ENCODE measurements at regions not wholly inside any gene's neighbourhood (a gene's known extent, or its start where the extent isn't known, plus 50 kb on each side); places are given as distances from the start of the nearest gene placed in this dataset.

- no peak for DNase-seq
Measured at GRCh38 chr16:52634104-52634503, 87.2 kb upstream of the TOX3 start.

GRCh38 chr16:52633230-52633629, 86.3 kb upstream of the TOX3 start:
- DNase-seq, result no peak

DNA sequence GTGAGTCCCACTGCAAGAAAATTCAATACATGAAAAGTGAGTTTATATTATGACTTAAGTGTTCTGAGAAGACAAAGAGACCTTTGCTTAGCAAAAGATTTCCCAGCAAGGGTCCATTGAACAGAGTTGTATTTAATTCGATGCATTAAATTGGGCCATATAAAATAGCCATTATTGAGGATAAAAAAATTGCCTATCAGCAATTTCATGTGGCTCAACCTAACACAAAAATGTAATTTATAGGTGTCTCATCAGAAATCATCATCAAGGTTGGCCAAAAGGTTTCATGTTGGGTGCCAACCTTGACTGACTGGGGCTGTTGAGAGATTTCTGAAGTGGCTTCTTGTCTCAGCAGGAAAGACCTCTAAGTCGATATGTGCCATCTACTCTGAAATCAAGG, 84.8 kb upstream of the TOX3 start:
- no peak for DNase-seq

- no peak for DNase-seq
Measured at GRCh38 chr16:52630711-52631110, 83.8 kb upstream of the TOX3 start.

- DNase-seq, result no peak
Measured at GRCh38 chr16:52629296-52629695, 82.4 kb upstream of the TOX3 start.

GRCh38 chr16:52624891-52625290, 77.9 kb upstream of the TOX3 start:
- DNase-seq, result no peak

- DNase-seq, result no peak
Measured at GRCh38 chr16:52621651-52622050, 74.7 kb upstream of the TOX3 start.

DNA sequence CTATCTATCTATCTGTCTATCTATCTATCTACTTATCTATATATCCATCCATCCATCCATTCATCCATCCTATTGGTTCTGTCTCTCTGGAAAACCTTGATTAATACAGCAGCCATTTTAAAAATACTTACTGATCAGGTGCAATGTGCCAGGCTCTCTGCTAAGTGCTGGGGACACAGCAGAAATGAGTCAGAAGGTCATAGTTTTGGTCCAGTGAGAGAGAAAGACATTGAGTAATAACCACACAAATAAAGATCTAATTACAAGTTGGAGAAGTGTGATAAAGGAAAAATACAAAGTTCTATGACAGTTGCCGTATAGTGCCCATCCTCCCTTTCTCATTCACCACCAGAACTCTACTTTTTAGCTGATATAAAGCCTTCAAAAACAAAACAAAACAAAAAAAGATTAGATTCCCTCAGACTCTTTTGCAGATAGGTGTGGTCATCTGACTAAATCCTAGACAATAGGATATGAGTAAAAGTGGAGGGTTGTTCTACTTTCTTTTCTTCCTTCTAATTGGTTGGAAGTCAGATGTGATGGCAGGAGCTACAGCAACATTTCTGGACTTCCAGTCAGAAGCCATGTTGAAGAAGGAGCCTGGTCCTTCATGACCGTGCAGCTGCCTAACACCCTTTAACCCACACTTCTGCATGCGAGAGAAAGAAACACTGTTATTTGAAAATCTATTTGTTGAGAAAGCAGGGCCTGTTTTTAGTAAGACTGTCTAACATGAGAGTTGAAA, 72.0 kb upstream of the TOX3 start:
- no peak for DNase-seq

DNA sequence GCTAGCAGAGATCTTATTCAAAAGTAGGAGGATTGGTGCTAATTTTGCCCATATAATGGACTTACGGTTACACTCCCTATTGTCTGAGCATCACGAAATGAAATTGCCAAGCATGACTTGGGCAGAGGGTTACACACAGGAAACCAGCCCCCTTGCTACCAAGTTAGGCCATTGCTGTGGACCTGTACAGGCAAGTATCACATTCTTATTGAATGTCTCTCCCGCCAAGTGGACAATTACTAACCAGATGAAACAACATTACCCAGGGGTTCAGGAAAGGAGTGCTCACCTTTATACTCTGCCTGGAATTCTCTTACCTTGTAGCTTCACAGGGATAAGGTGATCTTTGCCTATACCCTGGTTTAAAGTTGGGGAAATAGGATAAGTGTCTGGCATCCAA, 70.6 kb upstream of the TOX3 start:
- no peak for DNase-seq

DNA sequence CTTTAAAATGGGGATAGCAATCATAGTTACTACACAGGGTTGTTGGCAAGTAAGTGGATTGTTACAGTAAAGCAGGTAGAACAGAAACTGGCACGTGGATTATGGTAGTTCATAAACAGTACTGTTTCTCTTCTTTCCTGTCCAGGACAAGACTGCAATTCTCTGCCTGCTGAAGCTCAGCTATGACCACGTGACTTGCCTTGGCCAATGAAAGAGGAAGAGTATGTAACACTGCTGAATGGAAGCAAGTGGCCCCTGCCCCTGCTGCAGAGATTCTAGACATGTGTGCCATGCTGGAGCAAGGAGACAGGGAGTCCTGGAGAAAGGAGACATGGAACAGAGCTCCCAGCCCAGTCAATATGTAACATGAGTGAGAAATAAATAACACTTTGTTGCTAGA, 66.6 kb upstream of the TOX3 start:
- no peak for DNase-seq

- DNase-seq, result no peak
Measured at GRCh38 chr16:52611817-52612673, 65.1 kb upstream of the TOX3 start.

DNA sequence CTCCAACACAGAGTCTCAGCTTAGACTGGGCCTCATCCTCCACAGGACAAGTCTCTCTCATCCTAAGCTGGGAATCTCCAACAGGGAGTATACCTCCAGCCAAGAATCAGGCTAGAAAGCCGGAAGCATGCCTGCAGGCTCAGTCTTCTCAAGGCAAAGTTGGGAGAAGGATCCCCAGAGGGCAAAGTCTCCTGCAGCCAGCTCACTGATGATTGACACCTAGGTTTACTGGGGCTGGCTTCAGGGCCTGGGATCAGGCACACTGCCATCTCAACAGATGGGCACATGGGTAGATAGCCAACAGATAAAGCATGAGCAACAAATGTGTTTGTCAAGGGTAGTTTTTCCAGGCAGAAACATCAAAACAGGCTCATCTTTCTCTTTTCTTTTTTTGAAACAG, 56.1 kb upstream of the TOX3 start:
- no peak for DNase-seq

DNA sequence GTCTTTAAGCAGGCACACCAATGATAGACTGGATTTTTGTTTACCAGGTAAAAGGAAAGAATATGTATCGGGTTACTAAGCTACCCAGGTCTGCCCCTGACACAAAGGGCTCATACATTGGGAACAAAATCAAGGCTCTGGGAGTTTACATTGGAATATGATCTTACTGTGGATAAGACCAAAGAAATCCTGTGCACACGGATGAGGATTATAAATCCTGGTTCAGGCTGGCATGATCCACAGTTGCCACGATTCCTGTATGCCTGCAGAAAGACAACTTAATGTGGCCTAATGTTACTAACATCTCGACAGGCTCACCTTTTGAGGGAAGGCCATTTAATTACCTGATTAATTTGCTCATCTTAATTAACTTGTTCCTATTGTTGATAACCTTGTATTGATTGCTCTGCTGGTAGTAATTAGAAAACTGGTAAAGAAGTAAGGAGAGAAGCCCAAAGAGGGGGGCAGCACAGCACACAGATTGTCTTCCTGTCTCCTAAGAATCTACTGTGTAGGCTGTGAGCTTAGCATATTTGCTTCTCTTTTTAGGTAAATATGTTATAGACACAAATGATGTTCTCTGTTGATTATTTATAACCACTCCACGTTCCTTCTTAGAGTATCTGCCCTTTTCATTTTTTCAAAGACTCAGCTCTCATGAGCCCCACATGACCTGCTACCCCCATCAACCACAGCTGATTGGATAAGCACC, 51.0 kb upstream of the TOX3 start:
- DNase-seq, result no peak

DNA sequence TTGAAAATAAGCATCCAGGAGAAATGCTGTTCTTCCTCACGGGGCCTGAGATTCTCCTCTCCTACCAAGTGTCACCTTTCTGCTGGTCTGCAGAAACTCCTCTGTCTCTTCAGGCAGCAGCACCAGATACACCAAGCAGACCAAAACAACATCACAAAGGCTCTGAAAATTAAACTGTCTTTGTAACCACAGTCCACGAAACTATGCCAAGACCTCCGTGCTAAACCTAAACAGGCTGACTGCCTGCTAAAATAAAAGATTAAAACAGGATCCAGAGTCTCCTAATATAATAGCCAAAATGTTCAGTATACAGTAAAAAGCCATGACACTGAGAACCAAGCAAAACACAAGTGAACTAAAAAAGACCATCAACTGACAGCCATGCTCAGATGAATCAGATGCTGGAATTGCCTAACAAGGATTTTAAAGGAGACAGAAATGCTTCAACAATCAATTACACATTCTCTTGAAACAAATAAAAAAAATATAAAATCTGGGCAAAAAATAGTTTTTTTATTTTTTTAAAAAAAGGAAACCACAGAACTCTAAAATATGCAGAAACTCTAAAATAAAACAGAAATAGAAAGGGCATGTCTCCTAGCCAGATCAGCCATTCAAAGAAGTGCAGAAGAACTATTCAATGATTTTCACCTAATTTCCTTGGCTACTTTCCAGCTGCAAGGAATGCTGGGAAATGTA, 50.3 kb upstream of the TOX3 start:
- no peak for DNase-seq
